IPS DF 4.7 (cell line): ENCODE measurements at regions not wholly inside any gene's neighbourhood (a gene's known extent, or its start where the extent isn't known, plus 50 kb on each side); places are given as distances from the start of the nearest gene placed in this dataset.
"Not testable (repeated sequence)": the region's sequence is repeated elsewhere in the genome, so short reads cannot be mapped to it uniquely, and the experiment has no call there.

Experiments
- DNase-seq: peaks from one replicate; pipeline ENCODE4 v3.0.0-alpha.2; 2013; ENCODE audit warnings: low spot score; ENCODE audit errors: extremely low read depth

DNA sequence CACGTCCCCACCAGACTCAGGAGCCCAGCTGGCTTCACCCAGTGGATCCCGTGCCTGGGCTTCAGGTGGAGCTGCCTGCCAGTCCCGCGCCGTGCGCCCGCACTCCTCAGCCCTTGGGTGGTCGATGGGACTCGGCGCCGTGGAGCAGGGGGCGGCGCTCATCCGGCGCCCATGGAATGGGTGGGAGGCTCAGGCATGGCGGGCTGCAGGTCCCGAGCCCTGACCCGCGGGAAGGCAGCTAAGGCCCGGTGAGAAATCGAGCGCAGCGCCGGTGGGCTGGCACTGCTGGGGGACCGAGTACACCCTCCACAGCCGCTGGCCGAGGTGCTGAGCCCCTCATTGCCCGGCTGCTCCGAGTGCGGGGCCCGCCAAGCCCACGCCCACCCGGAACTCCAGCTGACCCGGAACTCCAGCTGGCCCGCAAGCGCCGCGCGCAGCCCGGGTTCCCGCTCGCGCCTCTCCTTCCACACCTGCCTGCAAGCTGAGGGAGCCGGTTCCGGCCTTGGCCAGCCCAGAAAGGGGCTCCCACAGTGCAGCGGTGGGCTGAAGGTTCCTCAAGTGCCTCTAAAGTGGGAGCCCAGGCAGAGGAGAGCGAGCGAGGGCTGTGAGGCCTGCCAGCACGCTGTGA lies 1184.6 kb downstream of the PLA2G4A start:
- not testable (repeated sequence) for DNase-seq

DNA sequence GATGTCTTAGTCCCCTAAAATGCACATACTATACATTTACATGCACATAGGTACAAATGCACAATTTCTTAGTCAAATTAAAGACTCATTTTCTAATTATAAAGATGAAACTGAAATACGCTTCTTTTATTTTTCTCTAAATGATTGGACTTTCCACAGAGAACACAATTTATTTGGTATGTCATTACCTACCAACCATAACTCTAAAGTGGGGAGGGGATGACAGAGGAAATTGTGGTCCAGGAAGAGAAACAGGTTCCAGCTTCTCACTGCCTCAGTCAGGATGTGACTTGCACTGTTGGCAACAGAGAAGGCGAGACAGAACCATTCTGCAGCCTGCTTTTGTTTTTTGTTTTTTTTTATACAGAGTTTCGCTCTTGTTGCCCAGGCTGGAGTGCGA lies 1189.2 kb downstream of the PLA2G4A start:
- no peak for DNase-seq

DNA sequence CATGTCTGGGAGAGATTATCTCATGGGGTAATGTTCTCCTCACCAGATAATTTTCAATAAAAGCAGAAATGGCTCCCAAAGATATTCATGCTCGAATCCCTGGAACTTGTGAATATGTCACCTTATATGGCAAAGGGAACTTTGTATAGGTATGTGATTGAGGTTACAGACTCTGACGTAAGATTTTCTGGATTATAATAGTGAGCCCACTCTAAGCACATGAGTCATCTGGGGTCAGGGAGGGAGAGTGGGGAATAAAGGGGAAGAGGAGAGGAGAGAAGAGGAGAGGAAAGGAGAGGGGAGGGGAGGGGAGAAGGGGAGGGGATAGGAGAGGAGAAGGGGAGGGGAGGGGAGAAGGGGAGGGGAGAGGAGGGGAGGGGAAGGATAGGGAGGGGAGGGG lies 1193.9 kb downstream of the PLA2G4A start:
- DNase-seq = no peak

DNA sequence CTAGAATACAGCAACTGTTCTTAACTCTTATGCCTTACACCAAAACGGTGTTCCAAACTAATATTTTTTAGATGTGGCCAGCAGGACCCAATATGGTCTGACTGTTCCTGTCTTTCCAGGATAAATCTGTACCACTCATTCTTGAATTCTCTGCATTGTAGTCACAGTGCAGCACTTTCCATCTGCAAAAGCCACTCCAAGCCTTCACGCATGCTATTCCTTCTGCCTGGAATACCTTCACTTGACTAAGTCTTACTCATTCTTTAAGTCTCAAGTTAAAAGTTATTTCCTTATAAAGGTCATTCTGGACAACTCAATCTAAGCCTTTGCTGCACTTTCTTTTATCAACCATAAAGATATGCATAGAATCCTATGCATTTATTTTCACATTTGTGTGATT lies 1194.5 kb downstream of the PLA2G4A start:
- DNase-seq = no peak

DNA sequence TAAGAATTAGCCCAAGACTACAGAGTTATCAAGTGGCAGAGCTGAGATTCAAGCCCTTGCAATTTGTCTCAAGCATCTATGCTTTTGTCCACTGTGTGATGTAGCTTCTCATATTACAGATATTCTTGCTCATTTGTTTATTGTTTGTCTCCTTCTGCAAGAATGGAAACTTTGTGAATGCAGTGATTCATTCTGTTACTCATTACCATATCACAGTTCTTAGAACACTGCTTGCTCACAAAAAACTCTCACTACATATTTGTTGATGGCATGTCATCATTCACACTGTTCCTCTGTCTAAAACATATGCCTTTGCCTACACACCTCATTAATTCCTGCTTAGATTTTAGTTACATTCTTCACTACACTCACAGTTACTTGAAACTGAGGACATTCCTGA lies 1198.9 kb downstream of the PLA2G4A start:
- DNase-seq = no peak

DNA sequence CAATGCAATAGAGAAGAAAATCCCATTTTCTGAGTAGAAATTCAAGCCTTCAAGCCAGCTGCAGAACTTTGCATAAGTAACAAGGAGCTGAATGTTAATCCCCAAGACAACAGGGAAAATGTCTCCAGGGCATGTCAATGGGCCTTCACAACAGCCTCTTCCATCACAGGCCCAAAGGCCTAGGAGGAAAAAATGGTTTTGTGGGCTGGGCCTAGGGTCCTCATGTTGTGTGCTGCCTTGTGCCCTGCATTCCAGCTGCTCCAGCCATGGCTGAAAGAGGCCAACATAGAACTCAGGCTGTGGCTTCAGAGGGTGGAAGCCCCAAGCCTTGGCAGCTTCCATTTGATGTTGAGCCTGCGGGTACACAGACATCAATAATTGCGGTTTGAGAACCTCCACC lies 1208.8 kb downstream of the PLA2G4A start:
- not testable (repeated sequence) for DNase-seq

DNA sequence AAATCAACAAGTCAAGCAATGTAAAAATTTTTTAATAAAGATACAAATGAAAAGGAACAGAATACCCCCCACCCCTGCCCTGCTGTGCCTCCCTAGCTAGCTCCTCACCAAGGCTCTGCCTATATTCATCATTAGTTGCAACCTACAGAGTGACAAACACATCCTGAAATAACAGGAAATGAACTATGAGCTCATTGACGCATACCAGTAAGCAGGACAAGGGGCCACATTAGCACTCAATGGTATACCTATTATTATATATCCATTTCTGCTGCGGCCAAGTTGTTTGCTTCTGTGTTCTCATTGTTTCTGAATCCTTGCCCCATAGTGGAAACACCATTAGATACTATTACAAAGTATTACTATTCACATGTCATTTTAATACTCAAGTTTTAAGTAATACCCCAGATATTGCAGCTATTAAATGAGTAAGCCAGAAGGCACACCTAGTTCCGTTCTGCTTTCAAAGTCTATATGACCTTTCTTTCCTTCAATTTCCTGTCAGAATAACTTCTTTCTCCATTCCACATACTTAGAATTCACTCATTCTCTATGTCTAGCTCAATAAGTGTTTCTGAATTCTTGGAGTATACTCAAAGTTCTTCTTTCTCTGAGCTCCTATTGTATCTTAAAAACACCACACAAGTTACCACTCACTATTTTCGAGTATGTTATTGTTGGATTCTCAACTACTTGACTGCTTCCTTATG lies 1214.9 kb downstream of the PLA2G4A start:
- no peak for DNase-seq

DNA sequence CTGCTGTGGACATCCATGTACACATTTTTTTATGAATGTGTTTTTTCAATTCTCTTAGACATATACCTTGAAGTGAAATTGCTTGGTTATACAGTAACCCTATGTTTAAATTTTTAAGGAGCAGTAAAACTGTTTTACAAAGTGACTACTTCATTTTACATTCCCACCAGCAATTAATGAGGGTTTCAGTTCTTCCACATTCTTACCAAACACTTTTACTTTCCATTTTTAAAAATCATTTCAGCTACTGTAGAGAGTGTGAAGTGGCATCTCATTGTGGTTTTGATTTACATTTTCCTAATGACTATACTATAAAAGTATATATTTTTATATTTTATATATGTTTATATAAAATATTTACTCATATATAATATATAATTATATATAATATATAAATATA lies 1221.5 kb downstream of the PLA2G4A start:
- DNase-seq = no peak

DNA sequence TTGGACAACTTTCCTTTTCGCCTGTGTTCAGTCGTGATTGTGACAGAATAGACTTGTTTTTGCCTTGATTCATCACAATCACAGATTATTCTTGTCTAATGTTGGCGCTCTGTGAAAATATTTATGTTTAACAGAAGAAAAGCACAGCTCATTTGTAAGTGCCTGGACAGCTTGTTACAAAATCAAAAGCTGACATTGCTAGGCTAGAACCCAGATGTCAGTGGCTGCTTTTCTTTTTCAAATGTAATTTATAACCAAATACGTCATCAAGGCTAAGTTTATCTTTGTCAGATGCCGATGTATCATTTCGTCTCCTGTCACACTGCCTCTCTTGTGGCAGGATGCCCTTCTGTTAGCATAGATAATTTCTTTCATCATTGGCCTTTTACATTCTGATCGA lies 1227.3 kb downstream of the PLA2G4A start:
- DNase-seq = no peak

DNA sequence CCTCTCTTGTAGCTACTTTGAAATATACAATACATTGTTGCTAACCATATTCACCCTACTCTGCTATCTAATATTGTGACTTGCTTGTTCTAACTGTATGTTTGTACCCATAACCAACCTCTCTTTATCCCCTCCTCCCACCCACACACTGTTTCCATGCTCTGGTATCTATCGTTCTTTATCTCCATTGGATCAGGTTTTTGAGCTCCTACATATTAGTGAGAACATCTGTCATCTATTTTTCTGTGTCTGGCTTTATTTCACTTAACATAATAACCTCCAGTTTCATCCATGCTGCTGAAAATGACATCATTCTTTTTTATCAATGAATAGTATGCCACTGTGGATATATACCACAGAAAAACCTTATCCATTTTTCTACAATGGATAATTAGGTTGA lies 1230.1 kb downstream of the PLA2G4A start:
- no peak for DNase-seq

DNA sequence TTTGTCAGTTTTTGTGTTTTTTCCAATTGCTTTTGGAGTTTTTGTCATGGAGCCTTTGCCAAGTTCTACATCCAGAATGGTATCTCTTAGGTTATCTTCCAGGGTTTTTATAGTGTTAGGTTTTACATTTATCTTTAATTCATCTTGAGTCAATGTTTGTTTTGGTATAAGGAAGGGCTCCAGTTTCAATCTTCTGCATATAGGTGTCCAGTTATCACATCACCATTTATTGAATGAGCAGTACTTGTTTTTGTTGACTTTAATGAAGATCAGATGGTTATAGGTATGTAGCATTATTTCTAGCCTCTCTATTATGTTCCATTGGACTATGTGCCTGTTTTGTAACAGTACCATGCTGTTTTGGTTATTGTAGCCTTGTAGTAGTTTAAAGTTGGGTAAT lies 1233.1 kb downstream of the PLA2G4A start:
- DNase-seq = no peak

DNA sequence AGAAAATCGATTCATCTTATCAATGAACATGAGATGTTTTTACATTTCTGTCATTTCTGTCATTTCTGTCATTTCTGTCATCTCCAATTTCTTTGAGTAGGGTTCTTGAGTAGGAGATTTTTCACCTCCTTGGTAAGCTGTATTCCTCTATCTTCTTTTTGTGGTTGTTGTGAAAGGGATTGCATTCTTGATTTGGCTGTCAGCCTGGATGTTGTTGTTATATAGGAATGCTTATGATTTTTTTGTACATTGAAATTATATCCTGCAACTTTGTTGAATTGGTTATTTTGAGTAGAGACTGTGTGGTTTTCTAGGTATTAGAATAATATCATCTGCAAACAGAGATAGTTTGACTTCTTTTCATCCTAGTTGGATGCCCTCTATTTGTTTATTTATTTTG lies 1233.7 kb downstream of the PLA2G4A start:
- no peak for DNase-seq

DNA sequence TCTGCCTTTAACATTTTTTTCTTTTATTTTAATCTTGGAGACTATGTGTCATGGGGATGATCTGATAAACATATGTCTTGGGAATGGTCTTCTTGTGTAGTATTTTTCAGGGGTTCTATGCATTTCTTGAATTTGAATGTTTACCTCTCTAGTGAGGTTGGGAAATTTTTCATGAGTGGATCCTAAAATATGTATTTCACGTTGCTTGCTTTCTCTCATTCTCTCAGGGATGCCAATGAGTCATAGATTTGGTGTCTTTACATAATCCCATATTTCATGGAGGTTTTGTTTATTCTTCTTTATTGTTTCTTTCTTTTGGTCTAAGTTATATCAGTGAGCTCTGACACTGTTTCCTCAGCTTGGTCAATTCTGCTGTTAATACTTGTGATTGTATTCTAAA lies 1237.2 kb downstream of the PLA2G4A start:
- DNase-seq = no peak

DNA sequence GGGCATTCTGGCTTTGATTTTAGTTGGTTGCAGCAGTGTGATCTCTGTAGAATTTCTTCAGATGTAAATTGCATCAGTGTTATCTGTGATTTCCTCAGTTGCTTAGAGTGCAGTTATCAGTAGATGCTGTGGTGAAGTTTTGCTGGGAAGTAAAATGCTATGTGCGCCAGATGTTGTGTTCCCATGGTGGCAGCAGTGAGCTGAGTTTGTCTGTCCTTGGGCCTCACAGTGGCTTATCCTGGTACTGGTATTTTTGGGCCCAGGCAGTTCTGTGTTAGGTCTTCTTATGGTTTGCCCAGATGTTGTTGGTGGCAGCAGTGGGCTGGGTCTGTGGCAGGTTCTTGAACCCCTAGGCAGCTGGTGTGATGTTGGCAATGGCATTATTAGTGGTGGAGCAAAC lies 1242.1 kb downstream of the PLA2G4A start:
- DNase-seq = peak; percentile 30

DNA sequence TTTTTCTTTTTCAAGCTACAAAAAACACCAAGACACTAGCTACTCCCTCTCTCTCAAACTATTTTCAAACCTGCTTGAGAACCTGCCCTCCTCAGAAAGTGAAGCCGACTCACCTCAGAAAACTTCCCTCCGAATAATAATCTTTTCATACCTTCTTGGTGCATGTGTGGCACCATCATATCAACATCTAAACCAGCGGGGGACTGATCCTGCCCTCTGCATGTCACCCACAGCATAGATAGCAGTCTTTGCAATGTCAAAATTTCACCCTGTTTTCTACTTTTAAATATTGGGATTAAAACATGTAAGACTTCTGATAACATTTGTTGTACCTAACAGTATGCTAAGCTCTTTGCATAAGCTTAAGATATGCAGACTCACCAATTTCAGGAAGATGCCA lies 1260.3 kb downstream of the PLA2G4A start:
- DNase-seq = no peak

DNA sequence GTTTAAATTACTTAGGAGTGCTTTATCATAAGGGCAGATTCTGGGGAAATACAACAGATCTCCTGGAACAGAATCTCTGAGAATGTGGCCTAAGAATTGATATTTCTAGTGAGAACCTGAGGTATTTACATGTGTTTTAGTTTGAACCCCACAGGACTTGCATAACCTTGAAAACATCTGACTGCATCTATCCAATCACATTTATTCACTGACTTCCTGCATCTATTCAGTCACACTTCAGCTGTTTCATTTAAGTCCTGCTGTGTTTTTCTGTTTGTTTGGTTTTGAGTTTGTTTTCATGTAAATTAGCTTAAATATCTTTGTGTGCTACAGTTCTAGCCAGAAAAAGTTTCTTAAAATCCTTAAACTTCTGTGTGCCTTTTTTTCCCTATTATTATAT lies 1260.7 kb downstream of the PLA2G4A start:
- peak; percentile 64 for DNase-seq

DNA sequence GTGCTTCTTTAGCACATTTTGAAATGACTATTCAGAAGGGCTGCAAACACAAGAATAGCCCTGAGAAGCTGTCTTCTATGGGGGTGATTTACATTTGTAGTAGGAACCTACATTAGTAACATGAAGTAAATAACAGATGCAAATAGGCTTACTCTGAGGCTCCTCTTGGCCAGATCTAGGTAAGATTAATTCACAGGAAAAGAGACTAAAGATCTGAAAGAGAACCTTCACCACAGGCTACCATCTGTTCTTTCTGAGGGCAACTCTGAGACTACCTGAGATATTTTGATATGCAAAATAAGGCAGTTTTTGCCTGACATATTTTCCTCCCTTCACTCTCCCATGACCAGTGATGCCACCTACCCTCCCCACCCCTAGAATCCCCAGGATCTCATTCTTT lies 1267.8 kb downstream of the PLA2G4A start:
- DNase-seq = no peak

DNA sequence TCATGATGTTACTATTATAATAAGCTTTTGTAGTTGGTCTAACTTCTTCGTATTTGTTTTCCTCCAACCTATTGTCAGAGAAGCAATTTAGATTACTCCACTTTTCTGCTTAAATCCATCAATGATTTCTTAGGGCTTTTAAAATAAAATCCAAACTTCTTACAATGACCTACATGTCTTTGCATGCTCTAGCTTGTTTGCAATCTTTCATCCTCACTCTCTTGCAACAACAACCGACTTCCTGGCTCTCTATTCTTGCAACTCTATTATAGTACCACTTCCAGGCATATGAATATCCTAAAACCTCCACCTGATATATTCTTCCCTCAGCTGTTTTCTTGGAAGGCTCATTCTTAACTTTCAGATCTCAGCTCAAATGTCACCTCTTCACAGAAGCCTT lies 1288.7 kb downstream of the PLA2G4A start:
- no peak for DNase-seq

DNA sequence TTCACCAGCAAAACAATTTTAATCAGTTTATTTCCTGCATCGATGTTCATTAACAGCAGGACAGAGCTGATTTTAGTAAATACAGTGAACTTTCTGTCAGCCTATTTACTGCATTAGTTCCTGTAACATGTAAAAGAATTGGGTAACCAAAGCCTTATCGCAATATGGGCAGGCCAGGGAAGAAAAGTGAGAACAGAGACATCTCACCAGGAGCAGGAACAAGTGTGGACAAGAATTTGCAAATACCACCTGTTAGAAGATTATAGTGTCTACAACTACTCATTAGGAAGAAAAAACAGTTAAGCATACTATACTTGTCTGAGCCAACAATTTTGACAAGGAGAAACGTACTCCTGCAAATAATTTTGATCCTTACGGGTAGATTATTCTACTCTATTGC lies 1293.9 kb downstream of the PLA2G4A start:
- DNase-seq = no peak

DNA sequence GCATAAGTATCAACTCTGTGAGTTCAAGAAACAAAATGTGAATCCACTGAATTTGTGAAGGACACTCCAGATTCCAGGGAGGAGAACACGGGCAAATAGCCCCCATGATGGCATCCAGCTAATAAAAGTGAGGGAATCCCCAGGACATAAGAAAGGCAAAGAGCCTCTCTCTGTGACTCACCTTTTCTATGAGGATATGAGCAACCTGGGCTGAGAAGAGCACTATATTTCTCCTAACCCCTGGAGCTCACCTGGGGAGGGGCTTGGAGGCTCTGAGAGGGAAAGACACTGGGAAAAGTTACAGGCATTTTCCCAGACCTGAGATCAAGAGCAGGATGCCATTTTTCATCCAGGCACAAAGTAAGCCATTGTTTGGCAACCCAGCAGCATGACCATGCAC lies 1298.8 kb downstream of the PLA2G4A start:
- DNase-seq = no peak

DNA sequence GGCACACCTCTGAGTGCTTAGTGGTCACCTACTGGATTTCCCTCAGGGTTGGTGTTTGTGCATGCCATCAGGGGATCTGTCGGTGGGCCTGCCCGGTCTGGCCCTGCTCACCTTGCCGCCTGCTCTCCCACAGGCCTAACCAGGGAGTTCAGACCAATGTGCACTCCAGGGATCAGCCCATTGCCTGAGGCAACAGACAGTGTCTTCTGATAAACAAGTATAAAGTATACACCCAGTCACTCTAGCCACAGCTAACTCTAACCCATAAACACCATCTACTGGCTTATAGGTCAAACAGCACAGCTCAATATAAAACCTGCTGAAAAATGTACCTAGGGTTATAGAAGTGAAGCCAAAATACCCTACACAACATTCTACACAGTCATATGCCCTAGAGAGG lies 1300.0 kb downstream of the PLA2G4A start:
- DNase-seq = no peak

DNA sequence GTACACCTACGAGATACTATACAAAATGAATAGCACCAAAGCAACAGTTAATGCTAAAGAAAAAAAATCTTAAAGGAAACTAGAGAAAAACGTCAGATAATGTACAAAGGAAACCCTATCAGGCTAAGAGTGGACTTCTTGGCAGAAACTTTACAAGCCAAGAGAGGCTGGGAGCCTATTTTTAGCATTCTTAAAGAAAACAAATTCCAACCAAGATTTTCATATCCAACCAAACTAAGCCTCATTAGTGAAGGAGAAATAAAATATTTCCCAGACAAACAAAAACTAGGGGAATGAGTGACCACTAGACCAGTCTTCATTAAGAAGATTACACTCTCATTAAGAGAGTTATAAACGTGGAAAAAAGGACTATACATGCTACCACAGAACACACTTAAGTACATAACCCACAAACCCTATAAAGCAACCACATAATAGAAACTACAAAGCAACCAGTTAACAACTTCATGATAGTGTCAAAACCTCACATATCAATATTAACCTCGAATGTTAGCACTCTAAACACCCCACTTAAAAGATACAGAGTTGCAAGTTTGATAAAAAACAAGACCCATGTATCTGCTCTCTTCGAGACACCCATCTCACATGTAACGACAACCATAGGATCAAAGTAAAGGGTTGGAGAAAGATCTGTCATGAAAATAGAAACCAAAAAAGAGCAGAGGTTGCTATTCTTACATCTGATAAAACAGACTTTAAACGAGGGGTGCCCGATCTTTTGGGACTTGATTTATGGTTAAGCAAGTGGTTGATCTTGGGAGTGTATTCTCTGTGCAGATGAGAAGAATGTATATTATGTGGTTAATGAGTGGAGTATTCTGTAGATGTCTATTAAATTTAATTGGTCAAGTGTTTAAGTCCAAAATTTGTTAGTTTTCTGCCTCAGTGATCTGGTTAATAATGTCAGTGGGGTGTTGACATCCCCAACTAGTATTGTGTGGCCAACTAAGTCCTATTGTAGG lies 1301.4 kb downstream of the PLA2G4A start:
- no peak for DNase-seq
